ENCODE measurements at regions not wholly inside any gene's neighbourhood (a gene's known extent, or its start where the extent isn't known, plus 50 kb on each side); places are given as distances from the start of the nearest gene placed in this dataset.

DNA sequence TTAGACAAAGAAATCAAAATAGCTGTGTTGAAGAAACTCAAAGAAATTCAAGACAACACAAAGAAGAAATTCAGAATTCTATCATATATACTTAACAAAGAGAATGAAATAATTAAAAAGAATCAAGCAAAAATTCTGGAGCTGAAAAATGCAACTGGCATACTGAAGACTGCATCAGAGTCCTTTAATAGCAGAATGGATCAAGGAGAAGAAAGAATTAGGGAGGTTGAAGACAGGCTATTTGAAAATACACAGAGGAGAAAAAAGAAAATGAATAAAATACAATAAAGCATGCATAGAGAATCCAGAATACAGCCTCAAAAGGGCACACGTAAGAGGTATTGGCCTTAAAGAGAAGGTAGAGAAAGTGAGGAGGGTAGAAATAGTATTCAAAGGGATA lies 179.5 kb upstream of the SPIN4 start:
- H3K27ac ChIP-seq, result no peak overlapping the region
- FAIRE-seq (no peak), ATAC-seq (no peak), DNase-seq (ENCODE audit: low read depth in 1 of 2, low spot score in 1 of 2) (no peak)
- H3K4me1 ChIP-seq, result no peaks in the 10 kb centered on the region
- TF ChIP-seq, protein P1, sequence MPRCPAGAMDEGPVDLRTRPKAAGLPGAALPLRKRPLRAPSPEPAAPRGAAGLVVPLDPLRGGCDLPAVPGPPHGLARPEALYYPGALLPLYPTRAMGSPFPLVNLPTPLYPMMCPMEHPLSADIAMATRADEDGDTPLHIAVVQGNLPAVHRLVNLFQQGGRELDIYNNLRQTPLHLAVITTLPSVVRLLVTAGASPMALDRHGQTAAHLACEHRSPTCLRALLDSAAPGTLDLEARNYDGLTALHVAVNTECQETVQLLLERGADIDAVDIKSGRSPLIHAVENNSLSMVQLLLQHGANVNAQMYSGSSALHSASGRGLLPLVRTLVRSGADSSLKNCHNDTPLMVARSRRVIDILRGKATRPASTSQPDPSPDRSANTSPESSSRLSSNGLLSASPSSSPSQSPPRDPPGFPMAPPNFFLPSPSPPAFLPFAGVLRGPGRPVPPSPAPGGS (IDR thresholded peaks at IDR 0.05), result no peak
- TF ChIP-seq CHD4 (IDR thresholded peaks at IDR 0.05; ENCODE audit: borderline replicate concordance) (no peak), KDM1A (IDR thresholded peaks at IDR 0.05; ENCODE audit: low read depth) (no peak), JUN (IDR thresholded peaks at IDR 0.05) (no peak), HEYL (CRISPR knock-in tag; IDR thresholded peaks at IDR 0.05) (no peak), POLR2AphosphoS2 (conservative IDR thresholded peaks at IDR 0.05; ENCODE audit: low read length) (no peak), KDM5A (IDR thresholded peaks at IDR 0.05) (no peak), FOSL2 (IDR thresholded peaks at IDR 0.05) (no peak), FOSL2 (CRISPR knock-in tag; IDR thresholded peaks at IDR 0.05) (no peak), CEBPB (IDR thresholded peaks at IDR 0.05) (no peak), TFCP2L1 (CRISPR knock-in tag; IDR thresholded peaks at IDR 0.05) (no peak), TP53 (CRISPR knock-in tag; IDR thresholded peaks at IDR 0.05) (no peak), RNF2 (IDR thresholded peaks at IDR 0.05; ENCODE audit: borderline replicate concordance, low read depth) (no peak), CBX2 (IDR thresholded peaks at IDR 0.05; ENCODE audit: borderline replicate concordance, low read depth) (no peak), SMC3 (IDR thresholded peaks at IDR 0.05) (no peak), NPAS2 (CRISPR knock-in tag; IDR thresholded peaks at IDR 0.05; ENCODE audit: borderline replicate concordance) (no peak)
- TF ChIP-seq, protein P2, sequence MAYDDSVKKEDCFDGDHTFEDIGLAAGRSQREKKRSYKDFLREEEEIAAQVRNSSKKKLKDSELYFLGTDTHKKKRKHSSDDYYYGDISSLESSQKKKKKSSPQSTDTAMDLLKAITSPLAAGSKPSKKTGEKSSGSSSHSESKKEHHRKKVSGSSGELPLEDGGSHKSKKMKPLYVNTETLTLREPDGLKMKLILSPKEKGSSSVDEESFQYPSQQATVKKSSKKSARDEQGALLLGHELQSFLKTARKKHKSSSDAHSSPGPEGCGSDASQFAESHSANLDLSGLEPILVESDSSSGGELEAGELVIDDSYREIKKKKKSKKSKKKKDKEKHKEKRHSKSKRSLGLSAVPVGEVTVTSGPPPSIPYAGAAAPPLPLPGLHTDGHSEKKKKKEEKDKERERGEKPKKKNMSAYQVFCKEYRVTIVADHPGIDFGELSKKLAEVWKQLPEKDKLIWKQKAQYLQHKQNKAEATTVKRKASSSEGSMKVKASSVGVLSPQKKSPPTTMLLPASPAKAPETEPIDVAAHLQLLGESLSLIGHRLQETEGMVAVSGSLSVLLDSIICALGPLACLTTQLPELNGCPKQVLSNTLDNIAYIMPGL (CRISPR knock-in tag; IDR thresholded peaks at IDR 0.05; ENCODE audit: borderline replicate concordance), result no peak
- no peak overlapping the region for H3K4me2 ChIP-seq
- no peaks in the 10 kb centered on the region for H3K9me3 ChIP-seq
- POLR2A ChIA-PET, result no interaction called here
- 95% methylated on average over 1 of the region's 1 CpG for WGBS (ENCODE audit: missing lambda C conversion rate)
- H3K4me3 ChIP-seq, result no peak overlapping the region
- CTCF ChIA-PET, result no interaction called here

DNA sequence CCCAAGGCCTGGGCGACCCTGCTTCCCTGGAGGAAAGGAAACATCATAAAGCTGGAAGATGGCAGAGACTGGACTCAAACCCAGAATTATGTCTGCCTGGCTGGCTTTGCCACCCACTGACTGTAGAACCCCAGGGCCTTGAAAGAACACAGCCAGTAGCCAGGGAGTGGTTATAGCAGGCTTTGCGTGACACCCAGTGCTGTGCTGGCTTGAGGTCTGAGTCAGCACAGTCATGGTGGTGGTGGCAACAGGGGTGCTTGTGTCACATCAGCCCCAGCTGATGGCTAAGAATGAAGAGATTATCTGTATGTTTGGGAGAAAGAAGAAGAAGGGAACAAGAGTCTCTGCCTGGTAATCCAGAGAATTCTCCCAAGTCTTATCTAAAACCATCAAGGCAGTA lies 178.8 kb upstream of the SPIN4 start:
- ATAC-seq (no peak), FAIRE-seq (no peak), DNase-seq (ENCODE audit: low read depth in 1 of 2, low spot score in 1 of 2) (no peak)
- CTCF ChIA-PET, result interaction anchor here (1.0 kb wide), 1 partner anchor 8 kb away, joined by 3 read pairs; no protein-coding TSS in a partner anchor
- no peaks in the 10 kb centered on the region for H3K4me1 ChIP-seq
- 80% methylated on average over 1 of the region's 2 CpGs for WGBS (ENCODE audit: missing lambda C conversion rate)
- H3K4me3 ChIP-seq, result no peak overlapping the region
- POLR2A ChIA-PET, result no interaction called here
- H3K4me2 ChIP-seq, result no peak overlapping the region
- no peaks in the 10 kb centered on the region for H3K9me3 ChIP-seq
- TF ChIP-seq SMC3 (IDR thresholded peaks at IDR 0.05) (no peak), EHF (CRISPR knock-in tag; IDR thresholded peaks at IDR 0.05) (no peak), MAFK (IDR thresholded peaks at IDR 0.05; ENCODE audit: partially characterized antibody) (no peak), HDAC2 (IDR thresholded peaks at IDR 0.05) (no peak), FOXS1 (CRISPR knock-in tag; IDR thresholded peaks at IDR 0.05) (no peak), ZNF302 (CRISPR knock-in tag; IDR thresholded peaks at IDR 0.05) (no peak), KDM5A (IDR thresholded peaks at IDR 0.05) (no peak)
- TF ChIP-seq, protein P2 (CRISPR knock-in tag; IDR thresholded peaks at IDR 0.05; ENCODE audit: borderline replicate concordance), result no peak
- H3K27ac ChIP-seq, result no peak overlapping the region
